GM19023 (cell line): ENCODE measurements at regions not wholly inside any gene's neighbourhood (a gene's known extent, or its start where the extent isn't known, plus 50 kb on each side); places are given as distances from the start of the nearest gene placed in this dataset.

ENCODE experiments used
- ATAC-seq: cut with Tn5 transposase; IDR thresholded peaks from one replicate; pipeline ENCODE4 v1.9.1; 2021; ENCODE audit warnings: mild to moderate bottlenecking, moderate library complexity; ENCODE audit not compliant: unreplicated experiment

DNA sequence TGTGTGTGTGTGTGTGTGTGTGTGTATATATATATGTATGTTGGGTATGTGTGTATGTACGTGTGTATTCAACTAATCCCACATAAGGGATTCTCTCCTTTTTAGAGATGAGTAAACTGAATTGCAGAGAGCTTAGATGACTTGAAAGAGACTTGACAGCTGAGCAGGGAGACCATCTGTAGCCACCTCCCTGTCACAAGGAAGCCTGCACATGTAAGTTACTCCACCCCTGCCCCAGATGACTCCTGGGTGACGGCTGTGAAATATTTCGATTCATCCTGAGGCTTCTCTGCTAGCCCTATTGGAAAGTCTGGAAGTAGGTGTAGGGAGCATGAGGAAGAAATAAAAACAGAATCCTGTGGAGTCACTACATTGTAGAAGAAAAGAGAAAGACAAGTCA, 480.4 kb downstream of the FOXO1 start:
- ATAC-seq, result no peak

DNA sequence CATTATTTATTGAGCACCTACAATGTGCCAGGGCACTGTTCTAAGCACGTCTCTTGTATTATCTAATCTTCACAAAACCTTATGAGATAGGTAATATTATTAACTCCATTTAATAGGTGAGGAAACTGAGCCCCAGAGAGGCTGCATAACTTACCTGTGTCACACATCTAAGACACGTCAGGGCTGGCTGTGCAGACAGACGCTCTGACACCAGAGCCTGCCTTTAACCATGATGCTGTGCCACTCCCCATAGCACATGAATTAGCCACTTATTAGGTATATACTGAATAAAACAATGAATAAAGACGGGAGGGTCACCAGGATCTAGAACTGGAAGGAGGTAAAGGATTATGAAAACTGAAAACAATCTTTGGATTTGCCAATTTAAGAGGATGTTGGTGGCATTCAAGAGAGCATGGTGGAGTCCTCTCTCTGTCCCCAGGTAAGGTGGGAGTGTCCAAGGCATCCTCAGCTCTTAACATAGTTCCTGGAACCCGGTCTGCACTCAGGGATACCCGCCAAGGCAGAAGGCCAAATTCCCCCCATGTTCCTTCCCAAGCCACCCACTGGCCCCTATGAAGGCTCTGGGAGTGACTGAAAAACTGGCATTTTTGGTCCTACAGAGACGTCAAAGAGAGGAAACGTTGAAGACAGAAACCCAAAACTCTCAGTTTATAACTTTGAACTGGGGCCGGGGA, 479.7 kb downstream of the FOXO1 start:
- ATAC-seq, result no peak

DNA sequence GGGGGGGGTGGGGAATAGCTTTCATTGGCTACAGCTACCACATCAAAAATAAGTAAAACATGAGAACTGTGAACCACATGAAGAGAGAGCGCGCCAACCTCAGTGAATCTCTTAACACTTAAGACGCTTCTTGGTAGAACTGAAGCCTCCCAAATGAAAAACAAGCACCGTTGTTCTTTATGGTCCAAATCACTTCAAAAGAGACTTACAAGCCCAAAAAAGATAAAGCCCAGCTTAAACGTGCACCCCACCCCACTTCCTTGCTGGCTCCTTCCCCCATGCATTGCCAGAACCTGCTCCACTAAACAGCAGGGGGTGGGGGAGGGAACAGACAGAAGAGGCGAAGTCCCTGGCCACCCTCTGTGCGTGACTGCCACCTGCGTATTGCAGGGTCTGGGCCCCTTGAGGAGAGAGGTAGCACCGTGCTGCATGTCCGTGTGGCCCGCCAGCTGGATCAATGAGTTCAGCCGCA, 479.1 kb downstream of the FOXO1 start:
- no peak for ATAC-seq

DNA sequence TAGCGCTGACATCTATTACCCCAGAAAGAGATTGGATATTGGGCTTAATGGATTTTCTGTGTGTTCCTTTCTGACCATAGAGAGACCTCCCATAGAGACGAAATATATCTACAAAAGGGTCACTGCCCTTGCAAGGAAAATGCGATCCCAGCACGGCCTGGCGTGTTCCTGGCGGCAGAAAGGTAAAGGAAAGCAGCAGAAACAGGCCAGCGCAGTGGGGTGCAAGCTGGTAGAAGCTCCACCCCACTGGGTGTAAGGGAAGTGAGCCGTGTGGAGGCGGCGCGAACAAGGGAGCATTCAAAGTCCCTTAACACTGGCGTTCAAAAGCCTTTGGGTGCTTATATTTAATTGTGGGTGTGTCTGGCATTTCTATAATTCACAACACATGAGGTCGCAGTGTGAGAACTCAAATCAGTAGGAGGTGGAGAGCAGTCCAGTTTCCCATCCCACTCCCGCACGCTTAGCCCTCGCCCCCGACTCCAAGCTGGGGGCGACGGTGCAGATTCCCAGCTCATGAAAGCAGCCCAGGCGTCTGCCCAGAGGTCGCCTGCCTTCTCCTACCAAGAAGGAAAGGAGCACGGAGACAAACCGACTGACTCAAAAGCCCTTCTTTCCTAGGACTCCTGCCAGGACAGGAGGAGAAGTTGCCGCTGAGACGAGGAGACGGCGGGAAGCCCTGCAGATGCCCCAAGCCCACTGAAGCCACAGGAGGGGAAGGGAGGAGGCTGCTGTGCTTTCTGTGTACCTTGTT, 478.4 kb downstream of the FOXO1 start:
- no peak for ATAC-seq

DNA sequence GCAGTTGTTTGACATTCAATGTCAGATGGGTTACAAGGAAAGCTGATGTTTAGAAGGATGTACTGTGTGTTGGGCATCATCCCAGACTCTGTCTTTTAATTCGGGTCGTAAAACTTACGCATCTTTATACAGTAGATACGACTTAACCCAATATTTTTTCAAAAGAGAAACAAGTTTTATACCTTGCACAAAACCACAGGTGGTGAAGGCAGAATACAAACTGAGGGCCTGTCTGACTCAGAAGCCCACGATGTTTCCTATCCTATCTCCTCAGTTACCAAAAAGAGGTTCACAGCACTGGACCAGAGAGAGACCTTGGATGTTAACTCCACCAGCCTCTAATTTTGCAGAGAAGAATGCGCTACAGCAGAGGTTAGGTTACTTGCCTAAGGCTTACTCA, 477.0 kb downstream of the FOXO1 start:
- ATAC-seq, result no peak

DNA sequence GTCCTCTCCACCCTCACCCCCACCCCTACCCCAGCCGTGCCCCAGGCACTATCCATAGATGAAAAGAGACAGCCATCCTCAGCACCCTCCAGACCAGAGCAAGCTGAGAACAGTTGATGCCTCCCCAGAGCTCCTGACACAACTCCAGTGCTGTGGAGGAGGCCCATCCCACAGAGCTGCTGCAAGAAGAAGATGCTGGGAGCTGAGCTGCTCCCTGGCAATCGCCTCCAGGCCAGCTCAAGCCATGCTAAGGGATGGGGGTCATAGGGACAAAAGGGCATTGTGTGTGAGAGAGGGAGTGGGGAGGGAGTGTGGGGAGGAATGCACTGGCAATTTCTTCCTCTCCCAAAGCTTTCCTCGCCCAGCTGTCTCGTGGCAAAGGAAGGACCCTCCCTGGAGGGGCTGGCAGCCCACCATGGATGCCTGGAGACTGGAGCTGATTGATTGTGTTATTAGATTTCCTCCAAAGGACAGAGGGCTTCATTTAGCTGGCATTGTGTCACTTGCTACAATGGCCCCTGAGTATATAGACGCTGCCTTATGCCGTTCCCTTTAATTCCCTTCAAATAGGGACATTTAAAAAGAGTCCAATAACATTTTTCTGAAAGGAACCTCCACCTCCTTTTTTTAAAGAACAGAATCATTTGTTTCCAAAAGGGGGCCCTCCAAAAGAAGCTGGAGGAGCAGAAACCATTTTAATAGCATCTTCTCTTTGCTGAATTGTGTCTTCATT, 476.4 kb downstream of the FOXO1 start:
- ATAC-seq, result no peak

DNA sequence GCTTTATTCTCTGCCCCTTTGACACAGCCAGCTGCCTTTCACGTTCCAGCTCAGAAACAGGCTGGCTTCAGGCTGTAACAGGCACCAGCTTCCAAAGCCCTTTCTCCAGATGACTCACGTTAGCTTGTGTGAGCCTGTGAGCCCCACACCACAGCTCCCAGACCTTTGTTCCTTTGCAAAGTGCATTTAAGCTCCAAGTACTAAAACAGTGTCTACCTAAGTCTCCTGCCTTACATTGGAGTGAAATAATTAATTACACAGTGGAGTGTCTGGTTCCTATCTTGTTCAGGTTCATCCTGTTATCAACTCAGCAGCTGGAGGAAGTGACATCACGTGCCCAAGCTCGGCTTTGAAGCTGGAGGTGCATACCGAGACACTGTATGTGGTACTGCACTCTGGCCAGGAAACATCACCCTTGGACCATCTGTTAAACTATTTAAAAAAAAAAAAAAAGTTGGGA, 475.8 kb downstream of the FOXO1 start:
- no peak for ATAC-seq

DNA sequence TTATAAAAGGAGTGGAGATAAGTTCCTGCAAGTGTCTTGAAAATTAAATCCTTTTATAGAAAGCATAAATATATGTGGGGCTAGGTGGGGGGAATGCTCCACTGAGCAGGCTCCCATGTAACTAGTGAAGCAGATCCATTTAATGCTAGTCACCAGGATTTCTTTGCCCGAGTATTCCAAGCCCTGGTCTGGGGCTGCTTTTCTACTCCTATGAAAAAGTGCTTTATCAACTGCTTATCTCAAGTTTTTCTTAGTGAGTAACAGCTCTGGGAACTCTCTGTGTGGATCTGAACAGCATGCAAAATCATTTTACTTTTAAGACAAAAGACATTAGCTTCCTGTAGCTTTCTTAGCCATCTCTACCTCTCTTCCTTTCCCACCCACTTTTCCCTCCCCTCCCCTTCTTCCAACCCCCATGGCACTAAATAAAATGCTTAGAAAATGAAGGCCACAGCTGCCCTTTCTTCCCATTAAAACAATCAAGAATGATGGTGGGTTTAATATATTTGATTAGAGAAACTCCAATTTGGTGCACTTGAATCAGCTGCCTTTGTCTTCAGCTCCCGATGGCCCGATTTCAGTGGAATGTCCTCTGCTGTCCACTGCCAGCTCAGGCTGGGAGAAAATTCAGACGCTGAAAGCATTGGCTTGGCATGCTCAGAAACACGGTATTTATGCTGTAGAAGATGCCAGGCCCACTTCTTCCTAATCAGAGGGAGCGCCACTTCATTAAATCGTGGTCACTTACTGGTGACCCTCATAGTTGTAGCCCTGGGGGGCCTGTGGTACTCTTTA, 475.1 kb downstream of the FOXO1 start:
- no peak for ATAC-seq

DNA sequence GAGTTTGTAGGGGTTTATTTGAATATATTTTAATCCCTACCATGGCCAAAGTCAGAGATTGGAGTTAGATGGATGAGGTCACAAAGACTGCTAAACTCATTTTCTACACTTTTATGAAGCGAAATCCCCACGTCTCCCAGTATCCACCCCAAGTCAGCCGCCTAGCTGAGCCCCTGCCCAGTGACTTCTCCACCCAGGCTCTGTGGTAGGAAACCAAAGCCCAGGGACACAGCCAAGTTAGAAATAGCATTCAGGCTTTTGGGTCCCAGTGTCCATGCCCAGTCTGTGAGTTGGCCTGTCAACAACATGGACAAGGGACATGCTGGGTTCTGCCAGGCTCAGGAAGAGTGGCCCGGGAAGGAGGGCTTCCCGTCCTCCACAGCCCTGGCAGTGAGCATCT, 474.0 kb downstream of the FOXO1 start:
- no peak for ATAC-seq

DNA sequence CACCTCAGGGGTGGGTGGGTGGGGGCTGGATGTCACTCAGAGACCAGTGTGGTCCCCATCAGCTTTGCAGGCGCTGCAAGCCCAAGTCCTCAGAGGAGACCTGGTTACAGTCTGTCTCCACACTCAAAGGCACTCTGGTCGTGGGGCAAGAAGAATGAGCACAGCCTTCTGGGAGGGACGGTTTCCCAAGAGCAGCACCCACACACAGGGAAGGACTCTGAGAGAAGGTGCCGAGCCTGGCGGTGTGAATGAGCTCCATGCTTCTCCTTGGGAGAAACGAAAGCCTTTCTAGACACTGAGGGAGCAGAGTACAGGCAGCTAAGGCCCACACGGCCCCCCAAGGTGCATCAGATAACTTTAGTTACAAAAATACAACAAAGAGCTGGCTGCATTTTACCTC, 473.6 kb downstream of the FOXO1 start:
- ATAC-seq, result no peak

DNA sequence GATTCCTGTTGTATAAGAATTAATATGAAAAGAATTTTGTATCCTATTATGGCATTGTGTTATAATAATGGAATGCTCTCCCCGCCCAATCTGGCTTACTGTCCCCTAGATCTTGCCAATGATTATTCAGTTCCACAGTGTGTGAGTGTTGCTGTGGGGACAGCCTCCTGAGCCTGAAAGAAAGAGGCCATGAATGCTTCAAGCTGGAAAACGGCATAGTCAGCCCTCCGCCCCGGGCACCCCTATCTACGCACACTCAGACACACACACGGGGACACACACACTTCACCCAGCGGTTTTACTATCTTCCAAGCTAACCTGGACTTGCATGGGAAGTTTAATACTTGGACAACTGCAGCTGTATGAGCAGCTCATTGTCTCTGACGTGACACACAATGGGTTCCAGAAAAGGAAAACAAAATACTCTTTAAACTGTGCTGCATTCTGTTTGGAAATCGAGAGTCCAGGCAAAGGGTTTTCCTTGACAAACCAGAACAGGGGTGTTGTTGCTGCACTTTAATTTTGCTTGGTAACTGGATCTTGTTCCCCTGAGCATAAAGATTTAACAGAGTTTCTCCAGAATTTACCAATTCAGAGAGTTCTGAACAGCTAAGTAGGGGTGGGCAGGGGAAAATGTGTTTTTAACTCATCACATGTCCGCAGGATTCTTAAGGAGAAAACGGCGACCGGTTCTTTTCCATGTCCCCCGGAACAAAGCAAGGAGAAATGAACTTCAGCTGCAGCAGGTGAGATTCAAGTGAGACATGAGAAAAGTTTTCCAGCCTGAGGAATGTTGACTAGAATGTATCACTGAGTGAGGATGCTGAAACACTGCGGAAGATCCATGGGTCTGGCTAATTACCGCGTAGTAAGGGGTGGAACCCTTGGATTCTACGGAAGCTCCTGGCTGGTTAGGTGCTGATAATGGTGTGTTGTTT, 472.9 kb downstream of the FOXO1 start:
- no peak for ATAC-seq

DNA sequence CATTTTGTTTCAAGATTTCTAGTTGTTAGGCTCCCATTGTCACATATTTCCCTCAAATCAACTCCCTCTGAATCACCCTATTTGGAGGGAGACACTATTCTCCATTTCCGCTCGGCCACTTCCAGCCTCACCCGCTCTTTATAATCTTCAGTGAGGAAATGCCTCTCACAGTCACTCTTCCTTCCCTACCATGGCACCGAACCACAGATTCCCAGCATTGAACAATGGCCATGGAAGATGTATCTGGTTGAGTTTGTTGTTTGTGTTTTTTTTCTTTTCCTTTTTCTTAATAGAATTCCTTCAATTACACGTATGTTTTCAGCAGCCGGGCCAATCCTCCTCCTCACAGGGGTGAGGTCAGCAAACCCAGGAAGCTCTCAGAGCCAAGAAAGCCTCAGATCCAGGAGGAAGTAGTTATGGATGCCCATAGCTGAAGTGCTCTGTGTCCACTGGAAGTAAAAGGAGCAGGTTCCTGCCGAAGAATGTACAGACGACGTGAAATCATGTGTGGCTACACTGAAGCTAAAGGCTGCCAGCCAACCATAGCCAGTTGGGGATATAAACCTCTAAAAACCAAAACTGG, 472.1 kb downstream of the FOXO1 start:
- no peak for ATAC-seq

DNA sequence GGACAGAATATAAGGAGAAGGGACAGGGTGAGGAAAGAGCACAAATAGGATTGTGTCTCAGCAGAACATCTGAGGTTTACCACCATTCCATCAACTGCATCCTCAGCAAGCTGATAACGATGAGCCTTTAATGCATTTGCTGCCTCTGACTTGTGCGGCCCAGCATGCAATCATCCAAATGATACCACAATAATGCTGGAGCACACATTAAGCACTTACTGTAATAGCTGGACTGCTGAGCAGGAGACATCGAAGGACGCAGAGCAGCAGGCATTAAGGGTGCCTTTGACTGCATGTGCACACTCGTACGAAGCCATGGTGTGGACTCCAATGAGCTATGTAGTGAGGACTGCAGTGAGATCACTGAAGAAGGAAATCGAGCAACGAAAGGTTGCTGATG, 469.4 kb downstream of the FOXO1 start:
- no peak for ATAC-seq

DNA sequence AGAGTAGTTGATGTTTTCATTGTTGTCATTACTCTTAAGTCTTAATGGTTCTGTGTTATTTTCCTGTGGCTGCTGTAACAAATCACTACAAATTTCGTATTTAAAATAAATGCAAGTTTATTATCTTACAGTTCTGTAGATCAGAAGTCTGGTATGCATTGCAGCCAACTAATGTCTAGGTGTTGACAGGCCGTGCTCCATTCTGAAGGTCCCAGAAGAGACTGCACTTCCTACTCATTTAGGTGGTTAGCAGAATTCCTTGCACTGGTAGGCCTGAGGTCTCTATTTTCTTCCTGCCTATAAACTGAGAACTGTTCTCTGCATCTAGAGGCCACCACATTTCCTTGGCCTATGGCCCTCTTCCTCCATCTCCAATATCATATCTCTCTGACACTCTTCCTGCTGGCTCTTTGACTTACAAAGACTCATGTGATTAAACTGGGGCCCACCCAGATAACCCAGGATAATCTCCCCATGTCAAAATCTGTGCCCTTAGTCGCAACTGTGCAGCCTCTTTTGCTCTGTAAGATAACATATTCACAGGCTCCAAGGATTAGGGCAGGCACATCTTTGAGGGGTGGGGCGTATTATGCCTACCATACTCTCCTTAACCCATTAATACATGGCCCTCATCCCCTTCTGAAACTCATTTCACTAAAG, 468.4 kb downstream of the FOXO1 start:
- no peak for ATAC-seq

DNA sequence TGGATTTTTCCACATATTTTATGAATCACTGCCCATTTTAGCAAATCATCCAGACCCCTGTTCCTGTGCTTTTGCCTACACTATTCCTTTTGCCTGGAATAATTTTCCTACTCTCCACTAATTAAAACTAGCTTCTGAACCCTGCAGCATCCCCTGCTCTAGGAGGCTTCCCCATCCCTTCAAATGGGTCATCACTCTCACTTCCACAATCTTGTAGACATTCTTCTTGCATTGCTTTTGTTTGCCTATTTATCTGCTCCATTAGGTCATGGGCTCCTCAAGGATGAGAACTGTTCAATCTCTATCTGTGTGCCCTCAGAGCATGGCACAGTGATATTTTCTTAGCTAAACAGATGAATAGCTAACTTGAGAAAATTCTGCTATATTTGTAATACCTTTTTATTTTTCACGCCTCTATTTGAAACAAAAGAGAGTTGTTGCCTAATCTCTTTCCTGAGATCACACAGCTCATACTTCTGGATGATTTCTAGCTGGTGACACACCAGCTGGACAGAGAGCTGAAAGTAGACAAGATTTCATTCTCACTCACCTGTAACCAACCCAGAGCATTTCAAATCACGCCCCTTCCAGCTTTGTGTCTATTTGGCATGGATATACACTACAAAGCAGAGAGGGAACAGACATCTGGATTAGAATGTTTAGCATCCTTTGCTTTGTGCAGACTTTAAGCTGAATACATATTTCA, 466.0 kb downstream of the FOXO1 start:
- no peak for ATAC-seq

DNA sequence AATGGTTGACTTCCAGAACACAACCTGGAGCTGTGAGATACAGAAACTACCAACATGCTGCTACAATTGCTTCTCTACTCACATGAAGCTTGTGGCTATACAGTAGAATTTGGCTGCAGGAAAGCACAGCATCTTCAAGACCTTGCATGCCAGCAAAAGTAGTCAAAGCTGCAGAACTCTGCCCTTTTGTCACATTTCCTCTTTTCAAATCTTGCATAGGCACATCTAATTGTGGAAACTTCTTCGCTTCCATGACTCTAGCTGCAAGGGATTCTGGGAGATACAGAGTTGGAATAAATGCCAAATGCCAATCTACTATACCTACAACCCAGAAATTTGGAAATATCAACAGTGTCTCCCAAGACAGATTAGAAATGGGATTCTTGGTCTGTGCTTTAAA, 462.2 kb downstream of the FOXO1 start:
- no peak for ATAC-seq

DNA sequence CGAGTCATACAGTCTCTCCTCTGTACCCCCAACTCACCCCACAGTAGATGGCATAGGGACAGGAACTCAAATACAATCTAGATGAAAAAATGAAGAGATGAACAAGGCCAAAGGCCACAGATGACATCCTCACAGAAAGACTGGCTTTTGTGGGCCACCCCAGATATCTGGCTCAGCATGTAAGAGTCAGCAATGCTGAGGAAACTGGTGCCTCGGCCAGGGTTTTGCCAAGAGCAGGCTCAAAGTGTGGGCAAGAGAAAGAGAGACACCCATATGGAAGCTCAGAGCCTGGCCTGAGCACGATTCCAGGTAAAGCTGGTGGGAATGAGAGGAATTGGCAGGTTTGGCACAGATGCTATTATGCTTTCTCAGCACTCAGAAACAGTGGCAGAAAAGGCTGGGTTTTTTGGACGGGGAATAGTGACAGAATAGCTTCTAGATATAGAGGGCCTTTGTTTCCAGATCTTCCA, 460.6 kb downstream of the FOXO1 start:
- no peak for ATAC-seq
